Right atrium auricular region (tissue), 2 donors: ENCODE measurements at regions not wholly inside any gene's neighbourhood (a gene's known extent, or its start where the extent isn't known, plus 50 kb on each side); places are given as distances from the start of the nearest gene placed in this dataset.

Experiments
- DNase-seq: peaks from one replicate; pipeline ENCODE4 v3.0.0-alpha.2; 2019; ENCODE audit warnings: low spot score
- H3K27ac ChIP-seq, 2 donors: fragments of 200-600 bp; sonication (generic); 1 replicate in 1 of 2; 2 replicates in 1 of 2; pipeline ENCODE4 v1.5.1; 2016 to 2019
- H3K27me3 ChIP-seq, 2 donors: fragments of 200-600 bp; sonication (generic); one replicate each; pipeline versions ENCODE4 v1.5.1 to v1.6.0; 2017 to 2019
- H3K36me3 ChIP-seq: fragments of 200-600 bp; sonication (generic); one replicate; pipeline ENCODE4 v1.5.1; 2016
- H3K4me1 ChIP-seq, 2 donors: fragments of 200-600 bp; sonication (generic); one replicate each; pipeline versions ENCODE4 v1.5.1 to v1.6.0; 2017 to 2019
- H3K4me3 ChIP-seq, 2 donors: fragments of 200-600 bp; sonication (generic); 1 replicate in 1 of 2; 2 replicates in 1 of 2; pipeline ENCODE4 v1.5.1; 2017 to 2019; ENCODE audit warnings: mild to moderate bottlenecking in 1 of 2, moderate library complexity in 1 of 2
- H3K9me3 ChIP-seq, 2 donors: fragments of 200-600 bp; sonication (generic); one replicate each; pipeline ENCODE4 v1.5.1; 2019
- CTCF ChIP-seq, 2 donors: fragments of 200-600 bp; sonication (generic); IDR thresholded peaks; one replicate each; pipeline ENCODE4 v1.5.1; 2019; ENCODE audit warnings: antibody characterized with exemption in 2 of 2

- H3K9me3 ChIP-seq, result peaks cover 0 to 8% of the 10 kb centered on the region in 2 donors
- no peak overlapping the region for H3K4me3 ChIP-seq
- no peak overlapping the region for H3K27ac ChIP-seq
- no peaks in the 10 kb centered on the region for H3K4me1 ChIP-seq
- peak; percentile 2 for DNase-seq
- TF ChIP-seq CTCF (IDR thresholded peaks at IDR 0.05), result no peak
- no peaks in the 10 kb centered on the region for H3K27me3 ChIP-seq
- no peaks in the 10 kb centered on the region for H3K36me3 ChIP-seq
Observed at GRCh38 chr1:29628190-29628589, 391.9 kb downstream of the PTPRU start.

GRCh38 chr1:29626726-29627125, 390.4 kb downstream of the PTPRU start:
- DNase-seq, result peak; percentile 44
- H3K4me3 ChIP-seq, result no peak overlapping the region
- TF ChIP-seq CTCF (IDR thresholded peaks at IDR 0.05), result no peak
- no peaks in the 10 kb centered on the region for H3K4me1 ChIP-seq
- H3K27ac ChIP-seq, result no peak overlapping the region
- no peaks in the 10 kb centered on the region for H3K36me3 ChIP-seq
- peaks cover 0 to 8% of the 10 kb centered on the region in 2 donors for H3K9me3 ChIP-seq
- no peaks in the 10 kb centered on the region for H3K27me3 ChIP-seq

DNA sequence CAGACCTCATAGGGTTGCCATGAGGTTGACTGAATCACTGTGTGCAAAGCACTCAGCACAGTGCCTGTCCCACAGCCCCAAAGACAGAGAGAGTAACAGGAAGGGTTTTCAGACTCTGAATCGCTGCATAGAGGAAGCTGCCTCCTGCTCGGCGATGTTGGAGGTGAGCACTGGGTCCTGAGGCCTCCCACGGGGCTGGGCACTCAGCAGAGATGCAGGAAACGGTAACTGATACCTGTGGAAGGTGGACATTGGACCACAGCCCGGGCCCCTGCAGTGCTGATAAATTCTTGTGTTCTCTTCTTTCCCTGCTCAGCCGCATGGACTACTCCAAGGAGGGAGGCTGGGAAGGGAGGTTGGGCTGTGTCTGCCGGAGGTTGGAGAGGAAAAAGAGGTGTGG, 389.7 kb downstream of the PTPRU start:
- no peak for TF ChIP-seq CTCF (IDR thresholded peaks at IDR 0.05)
- Histone ChIP-seq H3K27me3 (no peaks in the 10 kb centered on the region), H3K4me3 (no peak overlapping the region), H3K27ac (no peak overlapping the region), H3K36me3 (no peaks in the 10 kb centered on the region), H3K9me3 (peaks cover 0 to 8% of the 10 kb centered on the region in 2 donors), H3K4me1 (no peaks in the 10 kb centered on the region)
- DNase-seq, result peak; percentile 34

DNA sequence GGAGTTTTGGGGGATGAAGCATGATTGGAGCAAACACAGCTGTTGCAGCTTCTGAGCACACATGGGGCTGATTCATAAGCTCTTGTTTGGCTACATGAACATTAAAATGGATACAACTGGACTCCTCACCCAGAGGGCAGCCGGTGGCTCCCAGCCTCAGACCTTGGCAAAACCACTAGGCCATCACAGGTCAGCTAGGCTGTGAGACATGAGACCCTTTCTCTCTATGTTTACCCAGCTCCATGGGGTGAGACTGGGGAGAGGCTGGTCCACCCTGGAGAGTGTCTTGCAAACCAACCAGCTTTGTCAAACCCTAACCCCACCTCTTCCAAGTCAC, 388.7 kb downstream of the PTPRU start:
- Histone ChIP-seq H3K4me3 (no peak overlapping the region), H3K36me3 (no peaks in the 10 kb centered on the region), H3K27ac (no peak overlapping the region), H3K9me3 (peaks cover 0 to 8% of the 10 kb centered on the region in 2 donors), H3K27me3 (no peaks in the 10 kb centered on the region), H3K4me1 (no peaks in the 10 kb centered on the region)
- DNase-seq, result peak; percentile 32
- no peak for TF ChIP-seq CTCF (IDR thresholded peaks at IDR 0.05)

- Histone ChIP-seq H3K27me3 (no peaks in the 10 kb centered on the region), H3K4me3 (no peak overlapping the region), H3K9me3 (peaks cover 0 to 8% of the 10 kb centered on the region in 2 donors), H3K36me3 (no peaks in the 10 kb centered on the region), H3K4me1 (no peaks in the 10 kb centered on the region), H3K27ac (no peak overlapping the region)
- TF ChIP-seq CTCF (IDR thresholded peaks at IDR 0.05), result no peak
- DNase-seq, result peak; percentile 40
Observed at GRCh38 chr1:29624320-29625083, 388.2 kb downstream of the PTPRU start.

DNA sequence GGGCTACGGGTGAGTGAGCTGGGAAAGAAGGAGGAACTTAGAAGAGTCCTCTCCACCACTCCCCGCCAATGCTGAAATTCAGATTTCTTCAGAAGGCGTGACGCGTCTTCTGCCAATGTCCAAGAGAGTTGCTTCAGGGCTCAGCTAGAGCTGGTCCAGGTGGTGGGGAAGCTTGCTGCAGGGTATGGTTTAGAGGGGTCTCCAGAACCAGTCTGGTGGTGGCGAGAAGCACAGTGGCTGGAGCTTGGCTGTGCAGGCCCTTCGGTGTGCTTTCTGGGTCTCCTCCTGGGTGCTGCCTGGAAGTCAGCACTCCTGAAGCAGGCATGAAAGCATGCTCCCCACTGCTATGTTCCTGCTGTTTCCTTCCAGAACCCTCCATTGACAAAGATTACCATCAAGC, 387.2 kb downstream of the PTPRU start:
- no peaks in the 10 kb centered on the region for H3K27me3 ChIP-seq
- H3K27ac ChIP-seq, result no peak overlapping the region
- H3K36me3 ChIP-seq, result no peaks in the 10 kb centered on the region
- peaks cover 0 to 8% of the 10 kb centered on the region in 2 donors for H3K9me3 ChIP-seq
- H3K4me1 ChIP-seq, result no peaks in the 10 kb centered on the region
- no peak overlapping the region for H3K4me3 ChIP-seq
- DNase-seq, result peak; percentile 28
- no peak for TF ChIP-seq CTCF (IDR thresholded peaks at IDR 0.05)
